ENCODE measurements at regions not wholly inside any gene's neighbourhood (a gene's known extent, or its start where the extent isn't known, plus 50 kb on each side); places are given as distances from the start of the nearest gene placed in this dataset.

DNA sequence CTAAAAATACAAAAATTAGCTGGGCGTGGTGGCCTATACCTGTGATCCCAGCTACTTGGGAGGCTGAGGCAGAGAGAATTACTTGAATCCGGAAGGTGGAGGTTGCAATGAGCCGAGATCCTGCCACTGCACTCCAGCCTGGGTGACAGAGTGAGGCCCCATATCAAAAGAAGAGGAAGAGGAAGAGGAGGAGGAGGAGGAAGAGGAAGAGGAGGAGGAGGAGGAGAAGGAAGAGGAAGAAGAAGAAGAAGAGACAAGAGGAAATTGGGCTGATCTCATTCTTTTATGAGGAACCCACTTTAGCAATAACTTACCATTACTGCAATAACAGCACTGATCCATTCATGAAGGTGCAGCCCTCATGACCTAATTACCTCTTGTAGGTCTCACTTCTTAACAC, 138.9 kb upstream of the GIMD1 start:
- H4K5ac ChIP-seq (ENCODE audit: insufficient read length, low read depth, low read length): no peak overlapping the region
- no peaks in the 10 kb centered on the region for H3K79me2 ChIP-seq (ENCODE audit: insufficient read depth, low read length)
- no peaks in the 10 kb centered on the region for H3K79me1 ChIP-seq (ENCODE audit: insufficient read depth, low read depth, low read length, poor library complexity, severe bottlenecking)
- H3K27me3 ChIP-seq (ENCODE audit: insufficient read depth, low read length): no peaks in the 10 kb centered on the region
- no peak overlapping the region for H3K14ac ChIP-seq (ENCODE audit: insufficient read depth, low read length)
- H2BK15ac ChIP-seq (ENCODE audit: low read depth, low read length): no peak overlapping the region
- no CpG with 5 or more reads among the region's 3 CpGs for WGBS (ENCODE audit: extremely low coverage, insufficient read length, low lambda C conversion rate)
- Mint-ChIP-seq H3K4me1 (peaks cover 2 to 7% of the 10 kb centered on the region in 2 experiments; a peak in 3 of 4 replicates), H3K36me3 (ENCODE audit: insufficient read depth in 1 of 3, low read depth in 3 of 3) (no peaks in the 10 kb centered on the region), H3K4me3 (no peak overlapping the region), H3K9me3 (no peaks in the 10 kb centered on the region; a peak in 1 of 5 replicates), H3K27ac (no peak overlapping the region), H3K27me3 (ENCODE audit: low read depth) (no peaks in the 10 kb centered on the region)
- no peak overlapping the region for H4K91ac ChIP-seq (ENCODE audit: insufficient read length, low read depth, low read length)
- no peak overlapping the region for H3K9ac ChIP-seq (ENCODE audit: extremely low read depth, insufficient read length, low read length)
- no peak overlapping the region for H3K56ac ChIP-seq (ENCODE audit: insufficient read length, low read depth, low read length)
- no peaks in the 10 kb centered on the region for H3K23me2 ChIP-seq (ENCODE audit: insufficient read length, low read depth, low read length, poor library complexity, severe bottlenecking)
- no peak overlapping the region for H4K8ac ChIP-seq (replicated peaks; ENCODE audit: insufficient read length, low read depth, low read length)
- no peak for DNase-seq
- no peaks in the 10 kb centered on the region for H4K20me1 ChIP-seq (ENCODE audit: control insufficient read depth, insufficient read depth, insufficient read length)
- no peak overlapping the region for H2BK5ac ChIP-seq (ENCODE audit: insufficient read length, low read length)
- H2AK5ac ChIP-seq (ENCODE audit: insufficient read length, low read length): no peak overlapping the region
- H2AFZ ChIP-seq (ENCODE audit: low read length): no peak overlapping the region
- no peak overlapping the region for H2BK20ac ChIP-seq (ENCODE audit: low read depth, low read length, poor library complexity, severe bottlenecking)
- no peaks in the 10 kb centered on the region for H3K4me1 ChIP-seq (ENCODE audit: insufficient read depth, low read length)
- no peaks in the 10 kb centered on the region for H3K9me3 ChIP-seq (ENCODE audit: control insufficient read depth, low read depth, low read length)
- H3K4ac ChIP-seq (ENCODE audit: low read depth, low read length): no peak overlapping the region
- H3K18ac ChIP-seq (ENCODE audit: insufficient read length, low read depth, low read length): no peak overlapping the region
- H3K23ac ChIP-seq (ENCODE audit: insufficient read length, low read depth, low read length): no peak overlapping the region
- H2BK12ac ChIP-seq (ENCODE audit: insufficient read length, low read depth, low read length): no peak overlapping the region
- no peak for TF ChIP-seq CTCF (conservative IDR thresholded peaks at IDR 0.05)
- H2BK120ac ChIP-seq (ENCODE audit: low read depth, low read length, poor library complexity, severe bottlenecking): no peak overlapping the region
- H3K27ac ChIP-seq (ENCODE audit: insufficient read length, low read depth, low read length): no peak overlapping the region
- no peak overlapping the region for H3K4me2 ChIP-seq (ENCODE audit: insufficient read depth, insufficient read length, low read length)
- H3T11ph ChIP-seq (ENCODE audit: low read length): no peak overlapping the region

All from H9 (cell line).